Activated effector memory CD4-positive, alpha-beta T cell treated with Interleukin-2 at 50 U/mL for 16 hours (primary cell): ENCODE measurements at regions not wholly inside any gene's neighbourhood (a gene's known extent, or its start where the extent isn't known, plus 50 kb on each side); places are given as distances from the start of the nearest gene placed in this dataset.
"Not testable (repeated sequence)": the region's sequence is repeated elsewhere in the genome, so short reads cannot be mapped to it uniquely, and the experiment has no call there.

Source experiments
- DNase-seq: peaks from one replicate; pipeline ENCODE4 v3.0.0-alpha.2; 2020

GRCh38 chr12:13924286-13924685 lies 57.1 kb downstream of the GRIN2B start:
- DNase-seq: no peak

GRCh38 chr12:13918897-13919296 lies 62.5 kb downstream of the GRIN2B start:
- DNase-seq: no peak

GRCh38 chr12:13915096-13915495 lies 66.3 kb downstream of the GRIN2B start:
- DNase-seq: no peak

GRCh38 chr12:13913371-13913770 lies 68.0 kb downstream of the GRIN2B start:
- no peak for DNase-seq

GRCh38 chr12:13911756-13912554 lies 69.4 kb downstream of the GRIN2B start:
- no peak for DNase-seq

- no peak for DNase-seq
Observed at GRCh38 chr12:13905794-13906193, 75.6 kb downstream of the GRIN2B start.

- no peak for DNase-seq
Observed at GRCh38 chr12:13900718-13901117, 80.7 kb downstream of the GRIN2B start.

GRCh38 chr12:13898387-13898786 lies 83.0 kb downstream of the GRIN2B start:
- DNase-seq: not testable (repeated sequence)

- DNase-seq: no peak
Observed at GRCh38 chr12:13897811-13898210, 83.6 kb downstream of the GRIN2B start.

- DNase-seq: no peak
Observed at GRCh38 chr12:13896063-13896626, 85.3 kb downstream of the GRIN2B start.

- no peak for DNase-seq
Observed at GRCh38 chr12:13891902-13892301, 89.5 kb downstream of the GRIN2B start.

GRCh38 chr12:13890943-13891342 lies 90.5 kb downstream of the GRIN2B start:
- DNase-seq: no peak

- DNase-seq: no peak
Observed at GRCh38 chr12:13887779-13888388, 93.5 kb downstream of the GRIN2B start.

GRCh38 chr12:13882176-13882575 lies 99.2 kb downstream of the GRIN2B start:
- DNase-seq: no peak

- no peak for DNase-seq
Observed at GRCh38 chr12:13880613-13881012, 100.8 kb downstream of the GRIN2B start.

- DNase-seq: no peak
Observed at GRCh38 chr12:13875744-13876143, 105.7 kb downstream of the GRIN2B start.

- DNase-seq: no peak
Observed at GRCh38 chr12:13870255-13870654, 111.1 kb downstream of the GRIN2B start.

- DNase-seq: no peak
Observed at GRCh38 chr12:13864081-13864673, 117.2 kb downstream of the GRIN2B start.

- no peak for DNase-seq
Observed at GRCh38 chr12:13857750-13858149, 123.7 kb downstream of the GRIN2B start.

- DNase-seq: no peak
Observed at GRCh38 chr12:13853471-13853870, 127.9 kb downstream of the GRIN2B start.

- DNase-seq: no peak
Observed at GRCh38 chr12:13851828-13852227, 129.6 kb downstream of the GRIN2B start.

GRCh38 chr12:13849456-13849855 lies 131.9 kb downstream of the GRIN2B start:
- DNase-seq: no peak

- no peak for DNase-seq
Observed at GRCh38 chr12:13843841-13844240, 137.6 kb downstream of the GRIN2B start.

- DNase-seq: no peak
Observed at GRCh38 chr12:13841358-13841757, 140.0 kb downstream of the GRIN2B start.
